Activated CD4-positive, alpha-beta T cell treated with anti-CD3 and anti-CD28 coated beads, Interleukin-2, amount 50 U/mL, for 48 hours (primary cell): ENCODE measurements at regions not wholly inside any gene's neighbourhood (a gene's known extent, or its start where the extent isn't known, plus 50 kb on each side); places are given as distances from the start of the nearest gene placed in this dataset.

Source experiments
- DNase-seq, 2 experiments: peaks; one replicate each; pipeline ENCODE4 v3.0.0-alpha.2; 2020

GRCh38 chr16:86986136-86986535 lies 331.1 kb downstream of the C16orf95 start:
- DNase-seq, result no peak

GRCh38 chr16:86986809-86987487 lies 330.2 kb downstream of the C16orf95 start:
- no peak for DNase-seq

DNA sequence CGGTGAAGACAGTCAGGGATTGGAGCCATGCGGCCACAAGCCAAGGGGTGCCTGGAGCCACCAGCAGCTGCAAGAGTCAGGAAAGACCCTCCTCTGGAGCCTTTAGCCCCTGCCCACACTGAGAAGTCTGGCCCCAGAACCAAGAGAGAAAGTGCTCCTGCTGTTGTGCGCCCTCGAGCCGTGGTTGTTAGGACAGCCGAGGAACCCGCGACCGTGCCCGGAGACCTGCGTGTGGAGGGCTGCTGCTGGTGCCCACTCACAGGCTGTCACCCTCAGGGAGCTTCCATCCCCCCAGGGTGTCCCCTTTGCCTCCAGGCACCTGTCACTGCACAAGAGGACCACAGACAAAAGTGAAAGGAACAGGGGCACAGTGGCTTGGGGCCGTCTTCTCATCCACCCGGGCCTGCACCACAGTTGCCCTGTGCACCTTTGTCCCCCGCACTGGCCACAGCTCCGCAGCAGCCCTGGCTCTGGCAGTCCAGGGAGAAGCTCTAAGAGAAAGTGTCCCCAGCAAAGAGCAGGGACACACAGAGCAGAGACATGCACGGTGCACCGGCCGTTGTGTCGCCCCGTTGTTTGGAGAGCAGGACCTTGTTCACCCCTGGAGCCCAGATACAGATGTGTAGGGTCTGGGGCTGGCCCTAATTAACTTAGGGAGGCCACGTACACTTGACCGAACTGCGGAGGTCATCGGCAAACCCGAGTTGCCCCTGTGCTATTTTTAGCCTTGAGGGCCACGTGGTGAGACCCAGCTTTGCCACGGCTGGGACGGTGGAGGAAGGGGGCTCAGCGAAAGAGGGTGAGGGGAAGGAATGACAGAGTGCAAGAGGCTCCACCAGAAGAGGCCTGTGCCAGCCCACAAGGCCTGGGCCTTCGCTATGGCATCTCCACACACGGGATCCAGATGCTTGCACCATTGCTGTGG lies 329.2 kb downstream of the C16orf95 start:
- no peak for DNase-seq

GRCh38 chr16:86988920-86989696 lies 328.1 kb downstream of the C16orf95 start:
- no peak for DNase-seq

GRCh38 chr16:86990451-86990850 lies 326.7 kb downstream of the C16orf95 start:
- DNase-seq, result no peak

DNA sequence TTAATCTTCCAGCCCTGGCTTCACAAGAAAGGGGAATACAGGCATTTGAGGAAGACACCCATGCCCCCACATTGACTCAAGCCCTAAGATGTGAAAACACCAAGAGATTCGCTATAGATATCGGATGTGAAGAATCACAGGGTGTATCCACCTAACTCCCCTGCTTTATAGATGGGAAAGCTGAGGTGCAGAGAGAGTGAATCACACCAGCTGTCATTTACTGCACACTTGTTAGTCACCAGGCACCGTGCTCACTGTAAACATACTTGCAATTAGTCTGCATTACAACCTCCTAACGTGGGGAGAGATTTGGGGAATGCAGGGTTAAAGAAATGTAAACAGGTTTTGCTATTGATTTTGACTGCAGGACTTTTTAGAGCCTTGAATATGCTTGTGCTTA lies 325.5 kb downstream of the C16orf95 start:
- DNase-seq, result no peak

DNA sequence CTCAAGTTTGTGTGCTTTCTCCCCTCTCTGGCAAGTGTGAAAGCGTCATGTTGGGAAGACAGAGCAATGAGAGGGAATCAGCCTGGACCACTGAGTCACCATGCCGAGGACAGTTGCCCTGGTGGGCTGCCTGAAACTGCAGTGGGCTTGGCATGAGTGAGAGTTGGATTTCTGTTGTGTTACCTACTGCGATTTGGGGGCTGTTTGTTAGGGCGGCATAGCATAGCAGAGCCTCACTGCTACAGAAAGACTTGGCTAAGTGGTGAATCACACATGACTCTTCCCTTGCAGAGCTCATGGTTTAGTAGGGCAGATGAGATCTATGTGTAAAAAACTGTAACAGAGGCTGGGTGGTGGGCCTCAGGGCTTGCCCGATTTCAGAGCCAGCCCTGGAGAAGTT lies 324.6 kb downstream of the C16orf95 start:
- DNase-seq, result no peak

DNA sequence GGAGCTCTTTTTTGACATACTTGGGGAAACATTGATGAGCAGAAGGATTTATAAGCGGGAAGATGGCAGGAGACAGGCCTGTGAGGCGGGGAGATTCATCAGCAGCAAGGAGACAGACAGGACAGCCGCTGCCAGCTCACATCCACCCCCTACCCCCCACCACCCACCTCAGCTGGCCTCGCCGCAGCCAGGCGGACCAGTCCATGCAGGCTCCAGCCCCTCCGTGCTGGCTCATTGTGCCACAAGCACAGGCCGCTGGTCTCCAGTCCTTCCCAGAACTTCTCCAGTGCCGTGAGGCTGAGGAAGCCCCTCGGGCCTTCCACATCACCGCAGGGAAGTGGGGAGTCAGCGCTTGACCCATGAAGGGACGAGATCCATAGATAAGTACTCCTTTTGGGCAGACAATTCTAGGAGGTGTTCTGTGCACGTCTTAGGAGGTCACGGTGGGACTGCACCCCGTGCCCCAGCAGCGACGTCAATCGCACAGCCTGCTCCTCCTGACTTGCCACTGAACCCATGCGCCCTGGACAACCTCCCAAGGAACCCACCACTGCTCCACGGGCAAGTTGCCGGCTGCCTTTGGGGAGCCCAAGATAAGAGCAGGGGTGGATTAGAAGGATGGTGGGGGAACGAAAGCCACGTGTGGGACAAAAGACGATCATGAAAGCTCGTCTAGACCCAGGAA lies 323.6 kb downstream of the C16orf95 start:
- no peak for DNase-seq

- DNase-seq, result no peak
These were observed 323.0 kb downstream of the C16orf95 start for GRCh38 chr16:86994215-86994614.

DNA sequence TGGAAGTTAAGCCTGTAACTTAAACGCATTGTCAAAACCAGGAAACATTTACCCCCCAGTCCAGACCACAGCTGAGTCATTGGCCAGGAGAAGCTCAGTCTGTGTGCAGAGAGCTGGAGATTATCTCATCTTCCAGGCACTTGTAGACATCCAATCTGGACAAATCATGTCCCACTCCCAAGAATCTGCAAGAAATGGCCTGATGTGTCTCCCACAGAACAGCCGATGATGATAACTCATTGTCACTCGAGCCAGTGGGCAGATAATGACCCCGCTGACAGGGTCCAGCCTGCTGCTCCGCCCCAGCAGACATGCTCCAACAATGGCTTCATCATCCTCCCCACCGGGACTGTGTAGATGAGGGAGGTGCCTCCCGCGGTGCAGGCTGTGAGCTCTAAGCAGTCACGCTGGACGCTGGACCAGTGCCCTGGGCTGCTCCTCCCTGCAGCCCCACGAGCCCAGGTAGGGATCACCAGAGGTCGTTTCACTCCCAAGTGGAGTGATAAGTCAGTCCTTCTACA lies 322.5 kb downstream of the C16orf95 start:
- no peak for DNase-seq

- no peak for DNase-seq
These were observed 321.7 kb downstream of the C16orf95 start for GRCh38 chr16:86995456-86995855.

DNA sequence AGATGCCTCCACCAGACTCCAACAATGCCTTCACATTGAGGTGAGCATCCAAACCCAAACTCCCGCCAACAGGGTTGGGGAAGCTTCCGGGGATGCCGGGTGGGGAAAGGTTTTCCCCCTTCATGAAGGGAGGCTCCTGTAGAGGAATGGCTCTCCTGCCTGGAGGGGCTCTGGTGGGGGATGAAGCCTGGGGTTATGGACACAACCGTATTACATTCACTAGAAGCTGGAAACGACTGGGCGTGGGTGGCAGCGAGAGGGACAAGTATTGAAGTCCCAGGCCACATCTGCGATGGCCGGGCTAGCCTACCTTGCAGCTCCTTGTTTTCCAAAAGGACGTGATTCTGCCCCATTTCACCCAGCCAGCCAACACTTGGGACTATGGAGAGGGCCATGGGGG lies 321.1 kb downstream of the C16orf95 start:
- DNase-seq, result no peak

- no peak for DNase-seq
These were observed 320.1 kb downstream of the C16orf95 start for GRCh38 chr16:86997058-86997457.

- DNase-seq, result no peak
These were observed 318.8 kb downstream of the C16orf95 start for GRCh38 chr16:86998196-86999001.

DNA sequence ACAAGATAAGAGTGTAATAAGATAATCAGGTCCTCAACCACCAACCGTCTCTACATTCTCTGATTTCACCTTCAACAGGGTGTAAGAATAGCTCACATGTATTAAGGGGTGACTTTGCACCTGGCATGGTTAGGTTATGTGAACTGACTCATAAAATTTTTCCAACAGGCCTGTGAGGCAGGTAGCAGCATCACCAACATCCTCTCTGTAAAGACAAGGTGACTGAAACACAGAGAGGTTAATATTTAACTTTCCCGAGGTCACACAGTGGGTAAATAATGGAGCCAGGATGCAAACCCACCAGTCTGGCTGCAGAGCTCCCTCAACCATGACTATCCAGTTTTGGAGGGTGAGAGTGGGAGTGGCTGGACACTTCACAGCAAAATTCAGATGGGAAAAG lies 317.2 kb downstream of the C16orf95 start:
- no peak for DNase-seq

- DNase-seq, result no peak
These were observed 314.3 kb downstream of the C16orf95 start for GRCh38 chr16:87002717-87003413.

GRCh38 chr16:87003414-87003755 lies 313.8 kb downstream of the C16orf95 start:
- no peak for DNase-seq

- no peak for DNase-seq
These were observed 311.2 kb downstream of the C16orf95 start for GRCh38 chr16:87006021-87006420.

DNA sequence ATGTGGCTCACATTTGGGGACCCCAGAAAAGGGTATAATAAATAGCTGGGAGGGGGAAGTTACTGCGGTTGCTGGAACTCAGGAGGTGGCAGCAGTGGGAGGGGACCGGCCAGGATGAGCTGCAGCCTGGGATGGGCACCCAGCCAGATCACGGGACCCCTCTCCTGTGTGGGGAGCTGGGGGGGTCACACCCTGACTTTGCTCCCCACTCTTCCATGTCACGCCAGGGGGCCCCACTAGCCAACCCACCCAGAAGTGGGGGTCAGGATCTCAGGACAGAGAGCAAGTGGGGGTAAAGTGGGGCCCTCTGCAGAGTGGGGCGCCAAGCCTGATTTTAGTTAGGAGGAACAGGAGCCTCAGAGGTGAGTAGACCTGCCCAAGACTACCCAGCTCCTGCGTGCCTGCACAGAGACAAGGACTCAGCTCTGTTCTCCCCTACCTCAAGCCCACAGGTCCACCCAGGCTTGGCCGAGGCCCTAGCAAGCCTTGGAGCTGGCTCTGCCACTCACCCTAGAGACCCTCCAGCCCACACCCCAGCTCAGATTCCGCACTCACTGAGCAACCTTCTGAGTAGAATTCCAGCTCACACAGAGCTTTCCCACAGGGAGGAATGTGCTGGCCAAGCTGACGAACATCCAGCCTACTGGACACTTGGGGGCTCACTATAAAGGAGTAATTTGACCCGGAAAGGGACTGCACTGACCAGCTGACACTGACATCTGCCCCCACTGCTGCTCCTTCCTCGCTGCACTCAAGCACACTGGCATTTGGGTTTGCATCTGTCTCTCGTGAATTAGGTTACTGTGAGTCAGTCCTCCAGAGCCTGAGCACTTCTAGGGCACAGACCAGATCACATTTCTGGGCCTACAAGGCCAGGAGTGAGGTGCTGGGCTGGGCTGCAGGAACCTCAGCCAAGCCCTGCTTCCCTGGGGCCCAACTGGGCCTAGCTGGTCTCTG lies 310.1 kb downstream of the C16orf95 start:
- no peak for DNase-seq

GRCh38 chr16:87007907-87008306 lies 309.3 kb downstream of the C16orf95 start:
- no peak for DNase-seq
